Testis (tissue), 2 donors: ENCODE measurements at regions not wholly inside any gene's neighbourhood (a gene's known extent, or its start where the extent isn't known, plus 50 kb on each side); places are given as distances from the start of the nearest gene placed in this dataset.

ENCODE experiments used
- POLR2A ChIP-seq: fragments of 450-650 bp; IDR thresholded peaks from one replicate; pipeline ENCODE4 v1.6.1; 2017; ENCODE audit warnings: antibody characterized with exemption, mild to moderate bottlenecking, moderate library complexity
- TF ChIP-seq, protein P1 (sequence below), 3 experiments: fragments of 450-650 bp in 2 of 3; fragments of 200-600 bp in 1 of 3; sonication (generic) in 1 of 3; IDR thresholded peaks; one replicate each; pipeline ENCODE4 v1.5.1; 2016 to 2019; ENCODE audit warnings: antibody characterized with exemption in 3 of 3, mild to moderate bottlenecking in 2 of 3, moderate library complexity in 1 of 3

GRCh38 chr6:168902075-168902474 lies 351.6 kb downstream of the THBS2 start:
- TF ChIP-seq, protein P1, sequence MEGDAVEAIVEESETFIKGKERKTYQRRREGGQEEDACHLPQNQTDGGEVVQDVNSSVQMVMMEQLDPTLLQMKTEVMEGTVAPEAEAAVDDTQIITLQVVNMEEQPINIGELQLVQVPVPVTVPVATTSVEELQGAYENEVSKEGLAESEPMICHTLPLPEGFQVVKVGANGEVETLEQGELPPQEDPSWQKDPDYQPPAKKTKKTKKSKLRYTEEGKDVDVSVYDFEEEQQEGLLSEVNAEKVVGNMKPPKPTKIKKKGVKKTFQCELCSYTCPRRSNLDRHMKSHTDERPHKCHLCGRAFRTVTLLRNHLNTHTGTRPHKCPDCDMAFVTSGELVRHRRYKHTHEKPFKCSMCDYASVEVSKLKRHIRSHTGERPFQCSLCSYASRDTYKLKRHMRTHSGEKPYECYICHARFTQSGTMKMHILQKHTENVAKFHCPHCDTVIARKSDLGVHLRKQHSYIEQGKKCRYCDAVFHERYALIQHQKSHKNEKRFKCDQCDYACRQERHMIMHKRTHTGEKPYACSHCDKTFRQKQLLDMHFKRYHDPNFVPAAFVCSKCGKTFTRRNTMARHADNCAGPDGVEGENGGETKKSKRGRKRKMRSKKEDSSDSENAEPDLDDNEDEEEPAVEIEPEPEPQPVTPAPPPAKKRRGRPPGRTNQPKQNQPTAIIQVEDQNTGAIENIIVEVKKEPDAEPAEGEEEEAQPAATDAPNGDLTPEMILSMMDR (IDR thresholded peaks at IDR 0.05), result no peak
- no peak for TF ChIP-seq POLR2A
